Kidney (tissue), 13 donors: ENCODE measurements at regions not wholly inside any gene's neighbourhood (a gene's known extent, or its start where the extent isn't known, plus 50 kb on each side); places are given as distances from the start of the nearest gene placed in this dataset.

Experiments
- DNase-seq, 5 donors: peaks; one replicate each; pipeline ENCODE4 v3.0.0-alpha.2; 2013 to 2020
- FAIRE-seq: peaks from 2 replicates; lab custom pipeline; 2012; peaks lifted over from hg19 to GRCh38; lab: Jason Lieb, UNC
- H3K27ac ChIP-seq, 2 donors: one replicate each; pipeline ENCODE4 v1.7.0; 2013; ENCODE audit warnings: low read depth in 2 of 2, low read length in 2 of 2, inconsistent platforms in 1 of 2
- H3K27me3 ChIP-seq: one replicate; pipeline ENCODE4 v1.7.1; 2013; ENCODE audit warnings: low read length, inconsistent platforms; ENCODE audit not compliant: control insufficient read depth, insufficient read depth
- H3K36me3 ChIP-seq, 3 donors: one replicate each; pipeline versions ENCODE4 v1.7.0 to v1.7.1; 2013; ENCODE audit warnings: low read length in 3 of 3, control low read depth in 1 of 3, inconsistent platforms in 1 of 3; ENCODE audit not compliant: insufficient read depth in 3 of 3, control insufficient read depth in 2 of 3
- H3K4me1 ChIP-seq, 3 donors: one replicate each; pipeline versions ENCODE4 v1.7.0 to v1.7.1; 2013; ENCODE audit warnings: low read length in 3 of 3, inconsistent platforms in 1 of 3, low read depth in 1 of 3; ENCODE audit not compliant: control insufficient read depth in 2 of 3, insufficient read depth in 2 of 3
- H3K4me3 ChIP-seq, 3 donors: one replicate each; pipeline versions ENCODE4 v1.7.0 to v1.8.1; 2013; ENCODE audit warnings: low read length in 3 of 3, control low read depth in 1 of 3, inconsistent platforms in 1 of 3
- H3K9ac ChIP-seq, 3 donors: one replicate each; pipeline versions ENCODE4 v1.7.0 to v1.7.1; 2013; ENCODE audit warnings: low read length in 3 of 3, control low read depth in 1 of 3, inconsistent platforms in 1 of 3
- H3K9me3 ChIP-seq, 3 donors: one replicate each; pipeline versions ENCODE4 v1.7.0 to v1.7.1; 2013; ENCODE audit warnings: low read length in 3 of 3, control low read depth in 1 of 3, inconsistent platforms in 1 of 3; ENCODE audit not compliant: control insufficient read depth in 2 of 3, insufficient read depth in 1 of 3
- intact Hi-C: fragments of 100-400 bp; cut with DNase I; formaldehyde crosslinking; loops from one replicate; pipeline ENCODE4 v1.11.1; 2022
- TF ChIP-seq, protein P1 (sequence below): IDR thresholded peaks from 3 replicates; pipeline ENCODE4 v1.5.1; 2012; ENCODE audit warnings: mild to moderate bottlenecking, moderate library complexity, borderline replicate concordance; ENCODE audit not compliant: insufficient read depth; ENCODE audit errors: extremely low read depth
- donor health status: control.
- donor health status: control.
- donor health status: control.
- donor health status: control.
- donor health status: control.
- donor health status: DM: yes; HTN: yes; CAD: no.
- donor health status: Normal renal cell carcinoma (clear cell type).

GRCh38 chr1:96090134-96090533 lies 631.5 kb upstream of the PTBP2 start:
- no peak overlapping the region for H3K9ac ChIP-seq
- TF ChIP-seq, protein P1, sequence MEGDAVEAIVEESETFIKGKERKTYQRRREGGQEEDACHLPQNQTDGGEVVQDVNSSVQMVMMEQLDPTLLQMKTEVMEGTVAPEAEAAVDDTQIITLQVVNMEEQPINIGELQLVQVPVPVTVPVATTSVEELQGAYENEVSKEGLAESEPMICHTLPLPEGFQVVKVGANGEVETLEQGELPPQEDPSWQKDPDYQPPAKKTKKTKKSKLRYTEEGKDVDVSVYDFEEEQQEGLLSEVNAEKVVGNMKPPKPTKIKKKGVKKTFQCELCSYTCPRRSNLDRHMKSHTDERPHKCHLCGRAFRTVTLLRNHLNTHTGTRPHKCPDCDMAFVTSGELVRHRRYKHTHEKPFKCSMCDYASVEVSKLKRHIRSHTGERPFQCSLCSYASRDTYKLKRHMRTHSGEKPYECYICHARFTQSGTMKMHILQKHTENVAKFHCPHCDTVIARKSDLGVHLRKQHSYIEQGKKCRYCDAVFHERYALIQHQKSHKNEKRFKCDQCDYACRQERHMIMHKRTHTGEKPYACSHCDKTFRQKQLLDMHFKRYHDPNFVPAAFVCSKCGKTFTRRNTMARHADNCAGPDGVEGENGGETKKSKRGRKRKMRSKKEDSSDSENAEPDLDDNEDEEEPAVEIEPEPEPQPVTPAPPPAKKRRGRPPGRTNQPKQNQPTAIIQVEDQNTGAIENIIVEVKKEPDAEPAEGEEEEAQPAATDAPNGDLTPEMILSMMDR = no peak
- H3K9me3 ChIP-seq = no peaks in the 10 kb centered on the region
- no peaks in the 10 kb centered on the region for H3K36me3 ChIP-seq
- H3K27me3 ChIP-seq = no peaks in the 10 kb centered on the region
- intact Hi-C loops = no loop called here
- no peak overlapping the region for H3K4me3 ChIP-seq
- no peak overlapping the region for H3K27ac ChIP-seq
- no peaks in the 10 kb centered on the region for H3K4me1 ChIP-seq
- FAIRE-seq (no peak), DNase-seq (no peak)

- Histone ChIP-seq H3K9me3 (no peaks in the 10 kb centered on the region), H3K27ac (no peak overlapping the region), H3K4me3 (no peak overlapping the region), H3K9ac (no peak overlapping the region), H3K27me3 (no peaks in the 10 kb centered on the region), H3K4me1 (no peaks in the 10 kb centered on the region), H3K36me3 (no peaks in the 10 kb centered on the region)
- TF ChIP-seq, protein P1 = no peak
- DNase-seq (no peak), FAIRE-seq (no peak)
- intact Hi-C loops = no loop called here
Measured at GRCh38 chr1:96095849-96096612, 625.6 kb upstream of the PTBP2 start.

- no peaks in the 10 kb centered on the region for H3K9me3 ChIP-seq
- intact Hi-C loops = no loop called here
- FAIRE-seq = no peak
Measured at GRCh38 chr1:96096613-96097321, 624.8 kb upstream of the PTBP2 start.

More at GRCh38 chr1:96096613-96097321, 624.8 kb upstream of the PTBP2 start:
- Histone ChIP-seq H3K27me3 (no peaks in the 10 kb centered on the region), H3K4me3 (no peak overlapping the region), H3K9ac (no peak overlapping the region), H3K4me1 (no peaks in the 10 kb centered on the region), H3K36me3 (no peaks in the 10 kb centered on the region), H3K27ac (no peak overlapping the region)
- TF ChIP-seq, protein P1 = no peak
- DNase-seq = no peak
